ENCODE measurements at regions not wholly inside any gene's neighbourhood (a gene's known extent, or its start where the extent isn't known, plus 50 kb on each side); places are given as distances from the start of the nearest gene placed in this dataset.

GRCh38 chr16:73219176-73219575 is 171.2 kb upstream of the ZFHX3 start:
- no peak overlapping the region for H3K56ac ChIP-seq (replicated peaks; ENCODE audit: insufficient read length, low read depth, low read length)
- H3K9me3 ChIP-seq (ENCODE audit: insufficient read depth in 2 of 2, low read depth in 1 of 2, low read length in 1 of 2): peaks cover 8% of the 10 kb centered on the region in 2 experiments; a peak in 3 of 4 replicates
- no peak overlapping the region for H3K18ac ChIP-seq (ENCODE audit: extremely low read depth, low read length)
- TF ChIP-seq RAD21 (IDR thresholded peaks at IDR 0.05 in 1 of 2, conservative IDR thresholded peaks at IDR 0.05 in 1 of 2; ENCODE audit: low read depth in 2 of 2, low read length in 2 of 2): peak in 1 of 2 experiments; percentile 27; a peak in 1 of 4 replicates
- peak in 1 of 3 experiments; percentile 42; a peak in 1 of 4 replicates for TF ChIP-seq CTCF (IDR thresholded peaks at IDR 0.05; ENCODE audit: control extremely low read depth in 1 of 3, insufficient read depth in 1 of 3, low read depth in 1 of 3, low read length in 3 of 3)
- TF ChIP-seq POU5F1 (IDR thresholded peaks at IDR 0.05; ENCODE audit: low read depth, low read length): no peak
- TF ChIP-seq NANOG (IDR thresholded peaks at IDR 0.05; ENCODE audit: insufficient read depth, low read depth, low read length, poor library complexity, severe bottlenecking): no peak
- TF ChIP-seq SP4 (IDR thresholded peaks at IDR 0.05; ENCODE audit: low read length): no peak
- TF ChIP-seq TCF12 (IDR thresholded peaks at IDR 0.05; ENCODE audit: low read depth, low read length): no peak
- peak; percentile 90 for TF ChIP-seq TEAD4 (IDR thresholded peaks at IDR 0.05; ENCODE audit: low read depth, low read length)
- TF ChIP-seq NRF1 (IDR thresholded peaks at IDR 0.05; ENCODE audit: low read depth, low read length): no peak
- no peak for TF ChIP-seq EZH2 (IDR thresholded peaks at IDR 0.05; ENCODE audit: low read depth, low read length, severe bottlenecking)
- no peak for TF ChIP-seq PHF8 (conservative IDR thresholded peaks at IDR 0.05; ENCODE audit: low read depth, low read length)
- no peaks in the 10 kb centered on the region for H4K20me1 ChIP-seq (replicated peaks in 1 of 2; ENCODE audit: control insufficient read depth in 1 of 2, insufficient read depth in 2 of 2, low read length in 2 of 2)
- ChIA-PET POLR2A (ENCODE audit: partially characterized antibody) (no interaction called here), CTCF (ENCODE audit: partially characterized antibody) (interaction anchor here (0.9 to 3.4 kb wide), 6 partner anchors 7 to 717 kb away, joined by 3 to 24 read pairs (median 5); no protein-coding TSS in a partner anchor)
- no peak overlapping the region for H3K4me2 ChIP-seq (ENCODE audit: insufficient read depth in 1 of 2, low read depth in 2 of 2, low read length in 2 of 2)
- H3K23ac ChIP-seq (ENCODE audit: insufficient read length): no peak overlapping the region
- H2BK5ac ChIP-seq (ENCODE audit: low read depth, low read length): no peak overlapping the region
- DNase-seq (ENCODE audit: low read depth in 1 of 2, low spot score in 2 of 2) (no peak), FAIRE-seq (no peak)
- no peaks in the 10 kb centered on the region for H3K79me1 ChIP-seq (ENCODE audit: low read depth, low read length)
- H3K23me2 ChIP-seq (ENCODE audit: low read depth, low read length): no peaks in the 10 kb centered on the region
- H3K79me2 ChIP-seq (ENCODE audit: control insufficient read depth in 1 of 2, insufficient read depth in 2 of 2, low read length in 2 of 2): no peaks in the 10 kb centered on the region
- H2AFZ ChIP-seq (ENCODE audit: low read length): no peak overlapping the region
- H3K14ac ChIP-seq (ENCODE audit: insufficient read length): no peak overlapping the region
- peak overlapping the region; percentile 49 for H4K91ac ChIP-seq (replicated peaks; ENCODE audit: insufficient read length, low read length)
- no peak overlapping the region for H4K5ac ChIP-seq (ENCODE audit: insufficient read length, low read depth, low read length)
- H3K9ac ChIP-seq (replicated peaks in 1 of 4; ENCODE audit: extremely low read depth in 1 of 4, low read depth in 3 of 4, low read length in 3 of 4): no peak overlapping the region
- no peak overlapping the region for H4K8ac ChIP-seq (ENCODE audit: extremely low read depth, insufficient read depth, low read length)
- peaks cover 0 to 4% (median 0%) of the 10 kb centered on the region in 4 experiments; a peak in 2 of 7 replicates for H3K4me1 ChIP-seq (replicated peaks in 1 of 4; ENCODE audit: control insufficient read depth in 3 of 4, insufficient read depth in 4 of 4, low read length in 3 of 4)
- no peak overlapping the region for H3K4ac ChIP-seq (replicated peaks; ENCODE audit: insufficient read length, low read depth, low read length)
- no peaks in the 10 kb centered on the region; a peak in 1 of 8 replicates for H3K36me3 ChIP-seq (ENCODE audit: control insufficient read depth in 2 of 4, insufficient read depth in 4 of 4, low read length in 3 of 4)
- H3K27me3 ChIP-seq (replicated peaks in 1 of 4; ENCODE audit: control insufficient read depth in 3 of 4, extremely low read depth in 1 of 4, insufficient read depth in 3 of 4, low read length in 3 of 4): no peaks in the 10 kb centered on the region
- no peak overlapping the region for H2BK20ac ChIP-seq (ENCODE audit: low read length)
- H2BK15ac ChIP-seq (ENCODE audit: low read length): no peak overlapping the region
- no peak overlapping the region for H2AK5ac ChIP-seq (ENCODE audit: low read depth, low read length)
- 87% methylated on average over 1 of the region's 1 CpG; no CpG with 5 or more reads in 1 of the 2 experiments for WGBS, 2 experiments (ENCODE audit: extremely low coverage in 1 of 2, insufficient coverage in 1 of 2, insufficient read length in 1 of 2, insufficient replicate concordance in 2 of 2, low coverage in 1 of 2, low lambda C conversion rate in 2 of 2, missing lambda C conversion rate in 1 of 2)
- no peak overlapping the region for H2BK12ac ChIP-seq (ENCODE audit: low read depth, low read length)
- H3K27ac ChIP-seq (ENCODE audit: low read depth, low read length): no peak overlapping the region
- H2BK120ac ChIP-seq (replicated peaks; ENCODE audit: low read depth, low read length): no peak overlapping the region
- H3K4me3 ChIP-seq (ENCODE audit: extremely low read depth in 1 of 4, insufficient read depth in 2 of 4, low read depth in 3 of 4, low read length in 4 of 4): no peak overlapping the region

Data from H1 (cell line).